ENCODE measurements at regions not wholly inside any gene's neighbourhood (a gene's known extent, or its start where the extent isn't known, plus 50 kb on each side); places are given as distances from the start of the nearest gene placed in this dataset.

DNA sequence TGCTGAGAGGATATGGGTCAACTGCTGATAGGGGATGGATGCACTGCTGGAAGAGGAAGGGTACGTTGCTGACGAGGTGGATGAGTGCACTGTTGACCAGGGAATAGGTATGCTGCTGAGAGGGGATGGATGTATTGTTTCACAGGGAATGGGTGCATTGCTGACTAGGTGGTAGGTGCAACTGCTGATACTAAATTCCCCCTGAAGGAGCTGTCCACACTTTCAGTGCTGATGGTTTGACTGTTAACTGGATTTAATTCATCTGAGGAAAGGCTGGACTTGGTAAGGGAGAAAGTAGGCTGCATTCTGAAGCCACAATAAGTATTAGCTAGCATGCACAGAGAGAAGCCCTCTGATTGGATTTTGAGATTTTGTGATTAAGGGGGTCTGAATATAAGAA lies 1196.8 kb upstream of the PHF14 start:
- Histone ChIP-seq H3K4me1 (ENCODE audit: control insufficient read depth in 1 of 2, insufficient read depth in 2 of 2, low read length in 2 of 2) (no peaks in the 10 kb centered on the region), H3K36me3 (ENCODE audit: control insufficient read depth in 1 of 2, insufficient read depth in 2 of 2, low read length in 2 of 2) (no peaks in the 10 kb centered on the region), H3K27me3 (ENCODE audit: insufficient read depth, low read length) (no peaks in the 10 kb centered on the region), H3K4me2 (ENCODE audit: low read length) (no peak overlapping the region), H3K79me2 (ENCODE audit: insufficient read depth, low read length) (no peaks in the 10 kb centered on the region), H2AFZ (ENCODE audit: low read depth, low read length, poor library complexity, severe bottlenecking) (no peak overlapping the region), H3K27ac (ENCODE audit: low read depth, low read length) (no peak overlapping the region), H3K9ac (ENCODE audit: low read length) (no peak overlapping the region), H3K4me3 (replicated peaks in 1 of 2; ENCODE audit: low read depth in 1 of 2, low read length in 2 of 2) (no peak overlapping the region), H4K20me1 (ENCODE audit: insufficient read depth) (no peaks in the 10 kb centered on the region), H3K9me3 (ENCODE audit: control insufficient read depth in 1 of 2, insufficient read depth in 1 of 2, low read depth in 1 of 2, low read length in 2 of 2) (peaks cover 5 to 12% of the 10 kb centered on the region in 2 experiments; a peak in 2 of 4 replicates), H3K9me2 (ENCODE audit: insufficient read depth) (no peaks in the 10 kb centered on the region)
- CTCF ChIA-PET = no interaction called here
- intact Hi-C loops (cut with micrococcal nuclease) = no loop called here
- no TSS peak for BruUV-seq (replicated peaks)
- TF ChIP-seq CEBPB (IDR thresholded peaks at IDR 0.05; ENCODE audit: low read depth) = no peak
- TF ChIP-seq, protein P1, sequence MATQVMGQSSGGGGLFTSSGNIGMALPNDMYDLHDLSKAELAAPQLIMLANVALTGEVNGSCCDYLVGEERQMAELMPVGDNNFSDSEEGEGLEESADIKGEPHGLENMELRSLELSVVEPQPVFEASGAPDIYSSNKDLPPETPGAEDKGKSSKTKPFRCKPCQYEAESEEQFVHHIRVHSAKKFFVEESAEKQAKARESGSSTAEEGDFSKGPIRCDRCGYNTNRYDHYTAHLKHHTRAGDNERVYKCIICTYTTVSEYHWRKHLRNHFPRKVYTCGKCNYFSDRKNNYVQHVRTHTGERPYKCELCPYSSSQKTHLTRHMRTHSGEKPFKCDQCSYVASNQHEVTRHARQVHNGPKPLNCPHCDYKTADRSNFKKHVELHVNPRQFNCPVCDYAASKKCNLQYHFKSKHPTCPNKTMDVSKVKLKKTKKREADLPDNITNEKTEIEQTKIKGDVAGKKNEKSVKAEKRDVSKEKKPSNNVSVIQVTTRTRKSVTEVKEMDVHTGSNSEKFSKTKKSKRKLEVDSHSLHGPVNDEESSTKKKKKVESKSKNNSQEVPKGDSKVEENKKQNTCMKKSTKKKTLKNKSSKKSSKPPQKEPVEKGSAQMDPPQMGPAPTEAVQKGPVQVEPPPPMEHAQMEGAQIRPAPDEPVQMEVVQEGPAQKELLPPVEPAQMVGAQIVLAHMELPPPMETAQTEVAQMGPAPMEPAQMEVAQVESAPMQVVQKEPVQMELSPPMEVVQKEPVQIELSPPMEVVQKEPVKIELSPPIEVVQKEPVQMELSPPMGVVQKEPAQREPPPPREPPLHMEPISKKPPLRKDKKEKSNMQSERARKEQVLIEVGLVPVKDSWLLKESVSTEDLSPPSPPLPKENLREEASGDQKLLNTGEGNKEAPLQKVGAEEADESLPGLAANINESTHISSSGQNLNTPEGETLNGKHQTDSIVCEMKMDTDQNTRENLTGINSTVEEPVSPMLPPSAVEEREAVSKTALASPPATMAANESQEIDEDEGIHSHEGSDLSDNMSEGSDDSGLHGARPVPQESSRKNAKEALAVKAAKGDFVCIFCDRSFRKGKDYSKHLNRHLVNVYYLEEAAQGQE (IDR thresholded peaks at IDR 0.05; ENCODE audit: low read depth) = peak; percentile 44
- ATAC-seq (no peak), DNase-seq (ENCODE audit: low read depth, low spot score) (no peak)
- POLR2A ChIA-PET = no interaction called here
- RAD21 ChIA-PET (ENCODE audit: low non-redundant PET in 1 of 2, low total read pairs in 2 of 2, uncharacterized antibody in 2 of 2, unreplicated experiment in 2 of 2) = no interaction called here

DNA sequence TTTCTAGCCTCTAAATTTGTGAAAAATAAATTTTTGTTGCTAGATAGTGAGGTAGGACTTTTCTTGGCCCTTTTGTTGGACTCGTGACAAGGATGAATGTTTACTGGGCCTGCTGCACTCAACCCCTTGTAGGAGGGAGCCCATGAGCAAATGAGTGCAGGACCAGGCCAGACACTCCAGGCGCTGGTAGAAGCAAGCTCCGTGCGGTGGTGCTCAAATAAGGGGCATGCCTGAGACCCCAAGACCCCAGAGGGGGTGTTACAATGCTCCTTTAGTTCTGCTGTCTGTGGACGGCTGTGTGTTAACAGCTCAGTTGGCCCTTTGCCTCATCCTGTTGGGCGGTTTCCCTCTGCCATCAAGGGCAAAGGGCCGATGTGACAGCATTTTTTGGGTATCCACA lies 1195.3 kb upstream of the PHF14 start:
- no peak for DNase-seq (ENCODE audit: low read depth, low spot score)
- Histone ChIP-seq H2AFZ (ENCODE audit: low read depth, low read length, poor library complexity, severe bottlenecking) (no peak overlapping the region), H3K9me2 (ENCODE audit: insufficient read depth) (no peaks in the 10 kb centered on the region), H3K9ac (ENCODE audit: low read length) (no peak overlapping the region), H3K4me1 (ENCODE audit: control insufficient read depth in 1 of 2, insufficient read depth in 2 of 2, low read length in 2 of 2) (no peaks in the 10 kb centered on the region), H3K27ac (ENCODE audit: low read depth, low read length) (no peak overlapping the region), H3K36me3 (ENCODE audit: control insufficient read depth in 1 of 2, insufficient read depth in 2 of 2, low read length in 2 of 2) (no peaks in the 10 kb centered on the region), H3K4me3 (replicated peaks in 1 of 2; ENCODE audit: low read depth in 1 of 2, low read length in 2 of 2) (no peak overlapping the region), H3K27me3 (ENCODE audit: insufficient read depth, low read length) (no peaks in the 10 kb centered on the region), H3K9me3 (ENCODE audit: control insufficient read depth in 1 of 2, insufficient read depth in 1 of 2, low read depth in 1 of 2, low read length in 2 of 2) (peaks cover 5 to 12% of the 10 kb centered on the region in 2 experiments; a peak in 2 of 4 replicates), H3K4me2 (ENCODE audit: low read length) (no peak overlapping the region), H3K79me2 (ENCODE audit: insufficient read depth, low read length) (no peaks in the 10 kb centered on the region), H4K20me1 (ENCODE audit: insufficient read depth) (no peaks in the 10 kb centered on the region)
- intact Hi-C loops (cut with micrococcal nuclease) = no loop called here
- RAD21 ChIA-PET (ENCODE audit: low non-redundant PET in 1 of 2, low total read pairs in 2 of 2, uncharacterized antibody in 2 of 2, unreplicated experiment in 2 of 2) = no interaction called here
- CTCF ChIA-PET = no interaction called here
- TF ChIP-seq POLR2AphosphoS5 (IDR thresholded peaks at IDR 0.05; ENCODE audit: low read depth, low read length) = no peak
- no peak for TF ChIP-seq JUND (IDR thresholded peaks at IDR 0.05)
- no peak for TF ChIP-seq SIN3A (IDR thresholded peaks at IDR 0.05; ENCODE audit: low read depth)
- TF ChIP-seq EZH2 (IDR thresholded peaks at IDR 0.05) = no peak
- POLR2A ChIA-PET = no interaction called here
- BruUV-seq (replicated peaks) = no TSS peak
- no peak for ATAC-seq
